ENCODE measurements at regions not wholly inside any gene's neighbourhood (a gene's known extent, or its start where the extent isn't known, plus 50 kb on each side); places are given as distances from the start of the nearest gene placed in this dataset.

- TF ChIP-seq POLR2A (IDR thresholded peaks at IDR 0.05; ENCODE audit: low read depth, low read length) (no peak), POLR2AphosphoS5 (IDR thresholded peaks at IDR 0.05; ENCODE audit: low read depth, low read length) (no peak)
Observed at GRCh38 chr1:196070940-196071339, 537.3 kb downstream of the KCNT2 start.
